ENCODE measurements at regions not wholly inside any gene's neighbourhood (a gene's known extent, or its start where the extent isn't known, plus 50 kb on each side); places are given as distances from the start of the nearest gene placed in this dataset.
"Not testable (repeated sequence)": the region's sequence is repeated elsewhere in the genome, so short reads cannot be mapped to it uniquely, and the experiment has no call there.

DNA sequence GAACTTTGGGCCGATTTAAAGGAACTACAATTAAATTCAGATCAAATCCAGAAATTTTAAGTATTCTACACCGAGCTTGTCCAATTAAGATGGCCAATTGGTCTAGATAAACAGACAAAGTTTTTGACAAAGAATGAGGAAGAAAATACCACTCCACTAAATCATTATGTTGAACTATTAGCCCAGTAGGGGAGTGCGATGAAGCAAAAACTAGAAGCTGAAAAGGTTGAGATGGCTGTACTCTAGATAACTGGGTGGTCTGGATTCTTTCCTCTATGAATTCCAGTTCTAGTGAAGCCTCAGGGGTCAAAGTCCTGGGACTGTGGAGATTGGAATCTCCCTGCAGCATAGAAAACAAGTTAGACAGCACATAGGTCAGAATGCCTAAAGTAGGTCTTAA lies 418.9 kb upstream of the IMPG1 start:
- not testable (repeated sequence) for DNase-seq

DNA sequence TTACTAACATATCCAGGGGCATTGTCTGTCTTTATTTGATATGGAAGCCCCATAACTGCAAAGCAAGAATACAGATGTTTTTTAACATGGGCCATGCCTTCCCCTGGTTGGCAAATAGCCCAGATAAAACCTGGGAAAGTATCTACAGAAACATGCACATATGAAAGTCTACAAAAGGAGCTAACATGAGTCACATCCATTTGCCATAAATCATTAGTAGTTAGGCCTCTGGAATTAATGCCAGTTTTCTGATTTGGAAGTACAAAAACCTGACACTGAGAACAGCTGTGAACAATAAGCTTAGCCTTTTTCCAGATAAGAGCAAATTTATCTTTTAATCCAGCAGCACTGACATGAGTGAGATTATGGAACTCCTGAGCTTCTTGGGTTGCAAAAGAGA lies 418.0 kb upstream of the IMPG1 start:
- no peak for DNase-seq

DNA sequence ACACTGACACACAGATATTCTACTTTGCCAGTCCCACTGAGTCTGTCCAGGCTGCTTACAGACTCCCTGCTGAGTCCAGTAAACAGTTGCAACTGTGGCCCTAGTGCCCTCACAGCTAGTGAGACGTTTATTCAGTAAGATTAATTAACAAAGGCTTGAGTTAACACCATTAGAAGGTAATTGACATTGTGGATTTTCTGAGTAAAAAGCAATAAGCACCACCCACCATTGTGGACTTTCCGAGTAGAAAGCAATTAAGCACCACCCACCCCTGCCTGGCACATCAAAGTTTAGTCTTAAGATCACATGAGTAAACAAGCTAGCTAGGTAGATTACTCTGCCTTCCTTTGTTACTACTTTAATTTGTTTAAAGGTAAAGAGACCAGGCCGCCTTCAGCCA lies 408.6 kb upstream of the IMPG1 start:
- DNase-seq: no peak

DNA sequence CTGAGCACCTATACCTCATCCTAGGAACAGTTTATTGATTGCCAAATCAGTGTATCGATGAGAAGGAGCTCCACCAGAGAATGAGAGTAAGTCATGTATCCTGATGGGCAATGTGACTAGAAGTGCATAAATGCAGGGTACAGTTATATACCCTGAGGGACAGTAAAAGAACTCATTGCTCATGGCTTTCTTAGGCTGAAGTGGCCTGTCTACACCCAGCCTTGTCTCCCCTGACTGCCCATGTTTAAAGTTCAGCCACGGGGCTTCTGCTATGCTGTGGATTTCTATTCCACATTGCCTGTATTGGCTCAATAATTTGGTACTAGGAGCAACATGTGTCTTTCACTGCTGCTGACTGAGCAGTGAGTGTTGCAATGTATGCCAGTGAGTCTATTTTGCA lies 400.4 kb upstream of the IMPG1 start:
- DNase-seq: no peak

DNA sequence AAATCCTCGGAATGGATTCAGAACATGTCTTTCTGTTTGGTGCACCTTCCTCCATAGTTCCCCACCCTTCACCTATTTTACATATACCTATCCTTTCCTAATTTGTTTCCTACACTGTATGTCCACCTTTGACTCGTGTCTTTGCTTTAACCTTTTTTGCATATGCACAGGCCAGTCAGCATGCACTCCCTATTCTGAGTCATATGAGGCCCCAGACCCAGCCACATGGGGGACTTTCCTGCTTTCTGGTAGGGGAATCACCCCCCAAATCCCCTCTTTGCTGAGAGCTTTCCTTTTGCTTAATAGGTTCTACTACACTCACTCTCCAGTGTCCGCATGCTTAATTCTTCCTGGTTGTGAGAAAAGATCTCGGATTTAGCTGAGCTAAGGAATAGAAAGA lies 393.8 kb upstream of the IMPG1 start:
- DNase-seq: no peak

DNA sequence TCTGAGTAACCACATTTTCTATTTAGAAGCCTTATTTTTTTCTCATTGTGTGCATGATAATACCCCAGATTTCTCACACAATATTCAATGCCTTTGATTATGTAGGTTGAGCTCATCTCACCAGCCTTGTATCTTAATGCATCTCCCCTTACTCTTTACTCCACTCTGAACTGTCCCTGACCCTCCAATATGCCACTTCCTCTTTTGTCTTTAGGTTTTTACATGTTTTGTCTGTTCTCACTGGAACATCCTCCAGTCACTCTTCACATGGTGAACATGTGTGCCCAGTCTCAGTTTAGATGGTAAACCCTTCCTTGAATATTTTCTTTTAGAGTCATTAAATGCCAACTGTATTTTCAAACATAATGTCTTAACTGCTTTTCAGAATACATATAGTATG lies 392.9 kb upstream of the IMPG1 start:
- no peak for DNase-seq

DNA sequence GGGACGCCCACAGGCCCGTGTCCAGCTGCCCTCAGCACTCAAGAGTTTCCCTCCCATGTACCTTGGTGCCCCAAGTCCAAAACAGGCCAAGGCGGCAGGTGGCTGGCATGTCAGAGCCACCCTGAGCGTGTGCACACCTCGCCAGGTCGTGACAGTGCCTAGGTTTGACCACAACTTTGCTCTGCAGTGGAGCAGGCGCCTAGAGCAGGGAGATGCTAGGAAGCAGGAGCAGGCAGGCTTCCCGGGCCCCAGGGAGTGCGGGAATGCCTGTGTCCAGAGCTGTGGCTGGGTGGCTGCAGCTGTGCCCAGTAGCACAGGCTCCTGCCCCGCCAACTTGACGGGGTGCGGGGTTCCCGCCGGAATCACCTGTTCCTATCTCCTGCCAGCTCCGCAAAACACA lies 380.8 kb upstream of the IMPG1 start:
- DNase-seq: no peak

DNA sequence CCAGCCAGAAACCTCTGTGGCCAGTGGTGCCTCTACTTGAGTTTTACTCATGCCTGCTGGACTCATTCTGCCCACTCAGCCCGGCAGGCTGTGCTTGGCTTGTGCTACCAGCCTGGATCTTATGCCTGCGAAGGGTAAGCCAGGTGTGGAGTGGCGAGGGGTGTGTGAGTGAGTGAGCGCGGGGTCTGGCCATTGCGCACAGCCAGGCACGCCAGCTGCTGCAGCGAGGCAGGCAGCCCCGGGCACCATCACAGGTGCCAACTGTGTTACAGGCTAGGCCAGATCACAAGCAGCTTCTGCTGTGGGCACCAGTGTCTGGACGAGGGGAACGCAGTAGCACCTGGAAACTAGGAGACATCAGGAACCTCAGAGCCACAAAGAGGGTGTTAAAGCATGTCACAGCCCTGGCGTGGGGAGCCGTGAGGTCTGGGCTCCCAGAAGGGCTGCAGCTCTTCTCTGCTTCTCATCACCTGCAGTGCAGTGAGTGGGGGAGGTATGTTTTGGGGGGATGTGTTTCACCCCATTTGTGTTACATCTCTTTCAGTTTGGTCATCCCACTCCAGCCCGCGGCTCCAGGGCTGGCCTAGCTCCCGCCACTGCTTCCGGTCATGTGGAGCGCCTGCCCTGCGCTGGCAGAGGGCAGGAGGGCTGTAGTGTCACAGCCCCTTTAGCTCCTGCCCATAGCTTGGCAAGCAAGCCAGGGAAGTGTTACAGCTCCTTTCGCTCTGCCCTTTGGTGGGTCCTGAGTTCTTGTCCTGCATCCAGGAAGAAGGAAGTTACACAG lies 379.7 kb upstream of the IMPG1 start:
- DNase-seq: no peak

DNA sequence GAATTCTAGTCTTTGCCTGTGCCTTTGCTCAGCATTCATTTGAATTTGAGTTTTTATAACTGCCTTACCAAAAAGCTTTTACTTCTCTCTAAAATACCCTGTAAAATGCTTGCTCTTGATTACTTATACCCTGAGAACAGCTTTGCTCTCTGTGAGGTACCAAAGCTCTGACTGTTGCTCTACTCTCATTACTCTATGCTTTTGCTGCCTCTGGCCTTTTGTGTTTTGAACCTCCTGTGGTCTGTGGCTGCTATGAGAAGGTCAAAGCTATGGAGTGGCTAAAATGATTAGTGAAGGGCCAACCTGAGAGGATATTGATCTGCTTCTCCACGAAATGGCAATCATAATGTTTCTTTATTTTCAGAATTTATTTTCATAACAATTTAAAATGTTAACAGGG lies 375.6 kb upstream of the IMPG1 start:
- no peak for DNase-seq

DNA sequence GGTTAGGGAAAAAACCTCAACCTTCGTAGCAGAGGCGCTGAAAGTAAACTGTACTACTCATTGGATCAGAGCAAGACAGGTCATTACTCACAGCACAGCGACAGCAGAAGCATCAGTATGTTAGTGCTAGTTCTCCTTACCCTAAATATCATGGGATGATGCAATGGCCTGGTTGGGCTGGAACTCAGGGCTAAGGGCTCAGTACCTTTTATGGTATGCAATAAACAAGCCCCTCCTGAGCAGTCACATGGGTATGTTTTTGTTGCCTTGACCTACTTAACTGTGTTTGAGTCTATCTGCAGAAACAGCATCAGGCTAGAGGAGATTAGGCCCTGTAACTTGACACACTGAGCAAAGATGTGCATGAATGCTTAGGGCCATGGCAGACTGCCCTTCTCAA lies 369.4 kb upstream of the IMPG1 start:
- DNase-seq: no peak

DNA sequence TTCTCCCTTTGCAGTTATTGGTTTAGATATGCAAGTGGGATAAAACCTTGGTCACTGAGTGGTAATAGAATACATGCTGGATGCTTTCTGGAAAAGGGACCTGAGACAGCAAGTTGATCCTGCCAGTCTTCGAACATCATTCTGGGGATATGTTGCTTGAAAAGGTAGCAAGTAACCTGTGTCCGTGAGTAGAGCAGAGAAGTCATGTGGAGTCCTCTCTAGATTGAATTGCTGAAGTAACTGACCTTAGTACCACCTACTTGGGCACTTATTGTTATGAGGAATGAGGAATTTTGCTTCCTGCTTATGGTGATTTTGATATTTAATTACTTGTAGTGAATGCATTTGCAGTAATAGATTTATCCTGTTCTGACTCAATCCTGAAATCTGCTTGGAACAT lies 367.3 kb upstream of the IMPG1 start:
- no peak for DNase-seq

DNA sequence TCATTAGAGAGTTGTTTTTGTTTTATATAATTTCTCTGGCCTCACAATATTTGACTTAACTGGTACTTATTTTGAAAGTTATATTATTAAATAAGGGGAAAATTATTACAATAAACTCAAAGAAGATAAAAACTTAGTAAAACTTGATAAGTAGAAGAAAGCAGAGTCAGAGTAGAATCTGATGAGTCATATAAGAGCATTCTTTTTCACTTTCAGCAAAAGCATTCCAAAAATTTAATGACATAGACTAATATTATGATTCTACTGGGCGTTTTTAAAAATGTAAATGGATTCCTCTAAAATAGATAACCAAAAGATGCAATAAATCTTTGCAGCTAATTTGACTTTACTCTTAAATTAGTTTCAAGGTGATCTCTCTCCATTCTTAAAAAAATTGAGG lies 366.3 kb upstream of the IMPG1 start:
- no peak for DNase-seq

DNA sequence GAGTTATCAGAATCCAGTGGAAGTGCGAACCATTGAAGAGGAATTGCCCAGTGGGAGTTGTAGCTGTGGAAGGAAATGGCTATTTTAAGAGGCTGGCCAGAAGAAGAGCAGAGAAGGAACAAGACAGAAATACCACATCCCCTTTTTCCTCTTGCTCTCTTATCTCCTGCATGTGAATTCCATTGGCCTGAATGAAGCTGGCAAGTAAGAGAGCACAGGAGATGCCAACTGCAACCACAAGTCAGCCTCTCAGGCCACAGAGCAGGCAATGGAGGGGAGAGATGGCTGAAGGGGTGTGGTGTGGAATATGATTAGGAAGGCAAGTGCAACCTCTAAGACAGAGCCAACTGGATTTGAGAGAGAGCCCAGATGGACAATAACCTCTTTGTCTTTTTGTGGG lies 362.7 kb upstream of the IMPG1 start:
- DNase-seq: no peak

DNA sequence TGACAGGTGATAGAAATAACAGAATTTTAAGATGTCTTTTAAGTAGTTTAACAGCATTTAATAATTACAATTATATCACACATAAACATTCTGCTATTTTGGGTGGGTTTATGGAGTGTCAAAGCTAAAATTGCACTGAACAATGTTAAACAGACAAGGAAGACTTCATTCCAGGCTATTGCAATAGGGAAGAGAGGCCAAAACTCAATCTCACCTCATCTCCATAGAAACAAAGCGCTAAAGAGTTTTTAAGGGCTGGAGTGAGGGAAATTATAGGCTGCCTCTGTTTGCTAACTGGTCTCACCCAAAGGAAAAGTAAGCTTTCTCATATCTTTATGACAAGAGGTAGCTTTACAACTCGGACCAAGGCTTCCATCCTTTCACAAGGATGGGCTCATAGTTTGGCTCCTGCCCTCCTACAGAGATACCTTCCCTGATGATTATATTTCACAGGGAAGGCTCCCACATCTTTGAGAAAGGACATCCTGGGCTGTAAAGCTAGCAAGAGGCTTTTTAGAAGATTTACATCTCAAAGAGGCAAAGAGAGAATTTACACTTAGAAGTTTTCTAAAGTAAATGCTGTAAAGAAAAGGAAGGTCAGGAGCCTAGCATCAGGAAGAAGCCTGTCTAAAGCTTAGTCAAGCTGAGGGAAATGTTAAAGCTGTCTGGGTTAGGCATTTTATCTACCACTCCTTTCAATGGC lies 350.2 kb upstream of the IMPG1 start:
- no peak for DNase-seq

DNA sequence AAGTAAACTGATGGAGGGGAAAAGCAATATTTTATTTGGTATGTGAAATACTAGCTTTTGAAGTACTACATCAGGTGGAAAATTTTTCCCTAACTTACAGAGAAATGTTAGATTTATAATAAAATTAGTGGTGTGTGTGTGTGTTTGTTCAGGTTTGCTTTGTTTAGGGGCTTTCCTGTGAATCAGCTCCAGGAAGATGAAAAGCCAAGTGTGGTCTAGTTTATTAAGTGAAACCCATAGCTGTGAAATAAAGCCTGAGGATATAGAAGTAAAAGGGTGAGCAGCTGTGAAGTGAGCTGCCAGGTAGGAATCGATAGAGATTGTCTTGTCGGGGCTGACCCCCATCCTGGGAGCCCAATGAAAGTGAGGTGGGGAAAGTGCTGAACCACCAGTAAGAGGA lies 347.6 kb upstream of the IMPG1 start:
- no peak for DNase-seq

DNA sequence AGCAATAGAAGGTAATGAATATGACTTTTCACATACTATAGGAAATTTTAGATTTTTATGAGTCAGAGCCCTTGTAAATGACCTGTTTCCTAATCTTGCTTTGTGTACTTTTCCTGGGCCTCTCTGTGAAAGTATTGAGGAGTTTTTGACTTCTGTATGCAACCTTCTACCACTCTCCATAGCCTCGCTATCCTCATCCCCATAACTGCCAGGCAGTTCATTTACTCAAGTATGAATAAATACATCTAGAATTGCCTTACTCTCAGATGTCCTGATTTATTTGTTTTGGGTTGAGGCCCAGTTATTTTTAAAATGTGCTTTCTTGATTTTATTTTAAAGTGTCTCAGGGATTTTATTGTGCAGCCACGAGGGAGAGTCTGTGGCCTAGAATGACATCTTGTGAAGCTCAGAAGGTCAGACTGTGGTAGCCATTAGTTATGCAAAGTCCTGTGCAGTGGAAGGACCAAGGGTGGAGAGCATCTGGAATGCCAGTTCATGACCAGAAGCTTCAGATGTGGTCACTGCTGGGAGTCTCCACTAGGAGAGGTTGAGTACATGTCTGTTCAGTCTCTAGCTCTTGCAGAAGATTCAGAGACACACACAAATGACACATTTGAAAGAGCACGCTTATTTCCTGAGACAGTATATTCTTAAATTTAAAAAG lies 346.2 kb upstream of the IMPG1 start:
- DNase-seq: no peak

DNA sequence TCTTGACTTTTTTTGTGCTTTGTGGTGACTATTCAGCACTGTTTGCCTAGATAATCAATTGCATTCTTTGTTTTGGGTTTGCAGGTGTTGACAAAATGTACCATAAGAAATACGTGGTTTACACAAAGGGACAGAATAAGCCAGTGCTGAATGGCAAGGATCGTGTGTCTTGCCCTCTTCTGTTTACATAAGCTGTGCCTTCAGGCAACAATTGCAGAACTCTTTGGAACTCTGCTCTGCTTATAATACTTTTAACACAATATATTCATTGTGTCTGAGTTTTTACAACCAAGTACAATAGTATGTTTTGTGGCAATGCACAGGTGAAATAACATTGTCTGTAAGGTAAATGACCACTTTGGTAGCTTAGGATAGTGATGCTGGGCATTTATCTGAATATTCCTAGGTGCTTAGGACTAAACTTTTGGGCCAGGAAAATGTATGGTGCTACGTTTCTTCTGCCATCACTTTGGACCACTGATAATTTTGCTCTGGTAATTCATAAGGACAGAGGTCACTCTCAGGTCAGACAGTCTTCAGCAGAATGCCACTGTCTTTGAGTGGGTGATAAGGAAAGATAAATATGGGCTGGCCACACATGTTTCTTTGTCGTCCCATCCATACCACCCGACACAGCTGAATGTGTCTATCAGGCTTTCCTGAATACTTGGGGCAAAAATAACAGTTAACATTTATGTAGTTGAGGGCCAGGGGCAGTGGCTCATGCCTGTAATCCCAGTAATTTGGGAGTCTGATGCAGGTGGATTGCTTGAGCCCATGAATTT lies 344.6 kb upstream of the IMPG1 start:
- no peak for DNase-seq

DNA sequence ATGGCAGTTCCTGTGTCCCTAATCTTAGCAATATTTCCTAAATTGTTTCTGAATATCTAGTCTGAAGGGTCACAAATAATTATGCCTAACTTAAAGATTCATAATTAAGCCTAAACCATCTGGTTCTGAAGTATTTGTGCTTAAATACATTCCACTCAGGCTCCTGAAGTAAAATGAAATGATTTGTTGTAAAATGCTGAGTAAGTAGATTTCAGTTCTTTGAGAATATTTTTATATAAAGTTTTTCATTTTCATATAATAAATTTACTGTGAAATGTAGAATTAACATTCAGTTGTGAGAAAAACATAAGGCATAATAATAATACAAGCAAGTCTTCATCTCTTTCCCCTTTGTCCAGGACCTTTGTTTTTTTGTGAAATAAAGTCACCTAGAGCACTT lies 330.6 kb upstream of the IMPG1 start:
- no peak for DNase-seq

DNA sequence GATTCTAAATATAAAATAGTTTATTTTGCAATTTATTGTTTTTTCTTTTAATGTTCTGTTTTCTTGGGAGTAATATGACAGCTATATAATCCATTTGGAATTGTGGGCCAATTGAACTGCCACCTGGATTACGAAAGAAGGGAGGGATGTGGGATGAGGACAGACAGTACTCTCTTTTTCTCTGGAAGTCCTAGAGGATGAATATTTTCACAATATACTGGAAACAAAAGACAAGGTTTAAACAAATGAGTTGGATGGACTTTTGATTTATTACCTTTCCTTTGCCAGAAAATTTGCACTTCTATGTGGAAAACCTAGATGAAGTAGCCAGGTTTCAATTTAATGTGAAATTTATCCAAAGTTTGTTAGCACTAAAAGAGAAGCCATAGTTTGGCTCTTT lies 325.5 kb upstream of the IMPG1 start:
- DNase-seq: no peak

DNA sequence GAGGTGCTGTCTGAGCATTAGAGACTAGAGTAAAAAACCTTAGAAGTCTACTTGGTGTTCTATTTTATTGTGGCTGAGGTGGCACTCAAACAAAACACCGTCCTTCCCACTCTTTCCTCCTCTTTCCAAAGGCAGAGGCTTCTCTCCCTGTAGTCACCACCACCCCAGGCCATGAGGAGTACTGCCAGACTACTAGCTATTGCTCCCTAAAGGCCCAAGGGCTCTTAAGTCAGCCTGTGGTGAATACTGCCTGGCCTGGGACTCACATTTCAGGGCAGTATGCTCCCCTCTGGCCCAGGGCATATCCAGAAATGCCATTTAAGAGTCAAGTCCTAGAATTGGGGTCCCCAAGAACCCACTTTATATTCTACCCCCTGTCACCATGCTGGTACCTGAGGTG lies 309.7 kb upstream of the IMPG1 start:
- DNase-seq: no peak

DNA sequence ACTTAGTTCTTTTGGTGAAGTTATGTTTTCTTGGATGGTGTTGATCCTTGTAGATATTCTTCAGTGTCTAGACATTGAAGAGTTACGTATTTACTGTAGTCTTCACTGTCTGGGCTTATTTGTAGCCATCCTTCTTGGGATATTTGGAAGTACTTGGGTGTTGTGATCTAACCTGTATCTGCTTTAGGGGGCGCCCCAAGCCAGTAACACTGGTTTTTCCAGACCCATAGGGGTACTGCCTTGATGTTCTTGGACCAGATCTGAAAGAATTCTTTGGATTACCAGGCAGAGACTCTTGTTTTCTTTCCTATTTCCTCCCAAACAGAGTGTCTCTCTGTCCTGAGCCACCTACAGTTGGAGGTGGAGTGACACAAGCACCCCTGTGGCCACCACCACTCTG lies 309.1 kb upstream of the IMPG1 start:
- DNase-seq: no peak

DNA sequence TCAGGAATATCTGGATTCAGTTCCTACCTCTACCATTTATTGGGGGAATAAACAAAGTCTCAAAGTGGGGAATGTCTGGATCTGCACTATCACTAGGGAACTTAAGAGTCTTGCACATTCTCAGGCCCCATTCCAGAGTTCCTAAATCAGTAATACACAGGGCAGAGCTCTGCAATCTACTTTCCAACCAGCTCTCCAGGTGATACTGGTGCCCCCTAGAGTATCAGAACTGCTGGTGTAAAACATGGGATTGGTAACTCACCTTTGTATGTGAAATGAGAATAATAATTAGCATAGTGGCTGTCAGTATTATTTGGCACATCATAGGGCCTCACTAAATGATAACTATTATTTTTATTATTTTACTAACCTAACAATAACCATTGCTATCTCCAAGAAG lies 278.8 kb upstream of the IMPG1 start:
- peak; percentile 14 for DNase-seq

DNA sequence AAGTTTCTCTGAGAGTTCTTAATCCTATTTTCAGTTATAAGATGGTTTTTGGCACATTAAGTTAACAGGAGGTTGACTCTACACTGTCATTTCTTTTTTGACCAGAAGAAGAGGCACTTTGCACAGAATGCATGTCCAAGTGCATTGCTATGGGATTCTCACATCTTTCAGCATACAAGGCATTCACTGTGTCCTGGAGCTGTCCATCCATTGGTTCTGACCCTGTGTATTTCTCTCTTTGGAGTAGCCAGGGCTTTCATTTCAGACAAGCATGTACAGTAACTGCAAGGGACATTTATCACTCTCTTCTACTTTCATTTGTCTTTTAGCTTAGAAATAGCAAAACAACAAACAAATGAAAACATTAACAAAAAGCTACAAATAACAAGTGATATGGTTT lies 275.1 kb upstream of the IMPG1 start:
- no peak for DNase-seq
